HUES6 (cell line): ENCODE measurements at regions not wholly inside any gene's neighbourhood (a gene's known extent, or its start where the extent isn't known, plus 50 kb on each side); places are given as distances from the start of the nearest gene placed in this dataset.

Experiments used
- H3K27ac ChIP-seq: 2 replicates; pipeline ENCODE4 v1.7.0; 2013; ENCODE audit warnings: low read depth, mild to moderate bottlenecking, low read length, inconsistent platforms
- H3K27me3 ChIP-seq: 2 replicates; pipeline ENCODE4 v1.6.1; 2013; ENCODE audit warnings: low read length; ENCODE audit not compliant: control insufficient read depth, insufficient read depth
- H3K36me3 ChIP-seq: 2 replicates; pipeline ENCODE4 v1.6.1; 2013; ENCODE audit warnings: low read length; ENCODE audit not compliant: control insufficient read depth, insufficient read depth
- H3K4me1 ChIP-seq: 2 replicates; pipeline ENCODE4 v1.6.1; 2013; ENCODE audit warnings: low read length; ENCODE audit not compliant: control insufficient read depth, insufficient read depth
- H3K4me3 ChIP-seq: 2 replicates; pipeline ENCODE4 v1.5.1; 2013; ENCODE audit warnings: low read depth, low read length
- H3K9ac ChIP-seq: one replicate; pipeline ENCODE4 v1.6.1; 2013; ENCODE audit warnings: mild to moderate bottlenecking, low read length
- H3K9me3 ChIP-seq: 2 replicates; pipeline ENCODE4 v1.6.1; 2013; ENCODE audit warnings: low read depth, low read length; ENCODE audit not compliant: control insufficient read depth, insufficient read depth

GRCh38 chr16:5333991-5334390 lies 236.4 kb upstream of the EEF2KMT start:
- Histone ChIP-seq H3K4me3 (no peak overlapping the region), H3K9me3 (peaks cover 17% of the 10 kb centered on the region), H3K27ac (no peak overlapping the region), H3K4me1 (no peaks in the 10 kb centered on the region), H3K9ac (no peak overlapping the region), H3K27me3 (no peaks in the 10 kb centered on the region), H3K36me3 (no peaks in the 10 kb centered on the region)

DNA sequence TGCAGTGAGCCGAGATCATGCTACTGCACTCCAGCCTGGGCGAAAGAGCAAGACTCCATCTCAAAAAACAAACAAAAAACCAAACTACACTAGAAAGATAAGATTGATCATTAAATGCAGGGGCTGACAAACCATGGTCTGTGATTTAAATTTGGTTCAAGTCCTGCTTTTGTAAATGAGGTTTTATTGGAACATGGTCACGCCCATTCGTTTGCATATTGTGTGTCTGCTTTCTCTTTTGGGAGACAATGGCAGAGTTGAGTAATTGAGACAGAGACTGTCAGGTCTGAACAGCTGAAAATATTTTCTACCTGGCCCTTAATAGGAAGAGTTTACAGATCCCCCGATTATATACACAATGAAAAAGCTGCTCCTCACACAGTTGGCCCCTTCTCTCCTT lies 235.5 kb upstream of the EEF2KMT start:
- Histone ChIP-seq H3K4me3 (no peak overlapping the region), H3K9me3 (peaks cover 17% of the 10 kb centered on the region), H3K4me1 (no peaks in the 10 kb centered on the region), H3K27me3 (no peaks in the 10 kb centered on the region), H3K27ac (no peak overlapping the region), H3K9ac (no peak overlapping the region), H3K36me3 (no peaks in the 10 kb centered on the region)

DNA sequence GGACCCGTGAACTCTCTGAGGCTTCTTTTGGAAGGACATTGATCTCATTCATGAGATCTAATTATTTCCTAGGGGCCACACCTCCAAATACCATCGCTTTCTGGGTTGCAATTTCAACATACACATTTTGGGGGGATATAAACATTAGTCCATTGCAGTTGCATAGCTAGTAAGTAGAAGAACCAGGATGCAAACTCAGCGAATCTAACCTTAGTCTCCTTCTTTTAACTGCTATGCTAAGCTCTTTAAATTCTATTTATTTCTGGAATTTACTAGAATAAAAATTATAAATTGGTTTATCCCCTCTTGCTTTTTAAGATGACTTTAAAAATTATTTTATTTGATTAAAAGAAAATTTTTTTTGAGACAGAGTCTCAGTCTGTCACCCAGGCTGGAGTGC lies 232.5 kb upstream of the EEF2KMT start:
- Histone ChIP-seq H3K9ac (no peak overlapping the region), H3K4me3 (no peak overlapping the region), H3K27me3 (no peaks in the 10 kb centered on the region), H3K4me1 (no peaks in the 10 kb centered on the region), H3K9me3 (peaks cover 22% of the 10 kb centered on the region), H3K27ac (no peak overlapping the region), H3K36me3 (no peaks in the 10 kb centered on the region)

DNA sequence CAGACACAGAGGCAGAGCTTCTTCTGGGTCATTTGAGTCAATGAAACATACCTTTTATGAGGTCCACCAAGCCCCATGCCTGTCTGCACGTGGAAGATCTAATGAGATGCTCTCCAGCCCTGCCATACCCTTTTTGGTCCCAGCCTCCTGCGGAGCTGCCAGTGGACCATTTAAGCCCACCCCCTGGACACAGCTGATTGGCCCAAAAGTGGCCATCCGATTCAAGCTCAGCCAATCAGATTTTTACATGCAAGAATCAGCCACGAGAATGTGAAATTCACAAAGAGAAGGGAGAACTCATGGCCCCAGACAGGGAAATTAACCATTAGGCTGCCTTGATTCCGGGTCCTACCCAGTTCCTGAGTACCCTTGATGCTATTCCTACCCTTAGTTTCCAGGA lies 231.0 kb upstream of the EEF2KMT start:
- Histone ChIP-seq H3K36me3 (no peaks in the 10 kb centered on the region), H3K4me1 (peaks cover 4% of the 10 kb centered on the region), H3K27me3 (no peaks in the 10 kb centered on the region), H3K9me3 (peaks cover 18% of the 10 kb centered on the region), H3K4me3 (no peak overlapping the region), H3K9ac (no peak overlapping the region), H3K27ac (no peak overlapping the region)

GRCh38 chr16:5326395-5326794 lies 228.8 kb upstream of the EEF2KMT start:
- Histone ChIP-seq H3K4me1 (peaks cover 14% of the 10 kb centered on the region), H3K4me3 (no peak overlapping the region), H3K27me3 (no peaks in the 10 kb centered on the region), H3K9ac (no peak overlapping the region), H3K9me3 (peaks cover 11% of the 10 kb centered on the region), H3K36me3 (no peaks in the 10 kb centered on the region), H3K27ac (no peak overlapping the region)

DNA sequence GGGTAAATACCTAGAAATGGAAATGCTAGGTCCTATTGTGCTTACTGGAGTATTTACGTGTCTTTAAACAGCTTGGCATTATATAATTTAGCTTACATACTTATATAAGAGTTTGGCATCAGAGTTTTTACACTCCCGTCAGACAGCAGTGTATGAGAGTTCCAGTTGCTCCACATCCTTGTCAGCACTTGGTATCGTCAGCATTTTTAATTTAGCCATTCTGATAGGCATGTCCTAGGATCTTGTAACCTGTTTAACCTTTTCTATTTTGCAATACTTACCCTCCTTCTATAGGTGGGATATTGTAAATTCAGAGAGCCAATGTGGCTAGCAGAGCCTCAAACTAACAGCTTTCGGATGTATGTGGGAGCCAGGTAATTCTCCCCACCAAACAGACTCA lies 228.3 kb upstream of the EEF2KMT start:
- no peak overlapping the region for H3K27ac ChIP-seq
- no peaks in the 10 kb centered on the region for H3K27me3 ChIP-seq
- peaks cover 14% of the 10 kb centered on the region for H3K4me1 ChIP-seq
- H3K9me3 ChIP-seq, result peaks cover 6% of the 10 kb centered on the region
- no peak overlapping the region for H3K4me3 ChIP-seq
- no peak overlapping the region for H3K9ac ChIP-seq
- H3K36me3 ChIP-seq, result no peaks in the 10 kb centered on the region

DNA sequence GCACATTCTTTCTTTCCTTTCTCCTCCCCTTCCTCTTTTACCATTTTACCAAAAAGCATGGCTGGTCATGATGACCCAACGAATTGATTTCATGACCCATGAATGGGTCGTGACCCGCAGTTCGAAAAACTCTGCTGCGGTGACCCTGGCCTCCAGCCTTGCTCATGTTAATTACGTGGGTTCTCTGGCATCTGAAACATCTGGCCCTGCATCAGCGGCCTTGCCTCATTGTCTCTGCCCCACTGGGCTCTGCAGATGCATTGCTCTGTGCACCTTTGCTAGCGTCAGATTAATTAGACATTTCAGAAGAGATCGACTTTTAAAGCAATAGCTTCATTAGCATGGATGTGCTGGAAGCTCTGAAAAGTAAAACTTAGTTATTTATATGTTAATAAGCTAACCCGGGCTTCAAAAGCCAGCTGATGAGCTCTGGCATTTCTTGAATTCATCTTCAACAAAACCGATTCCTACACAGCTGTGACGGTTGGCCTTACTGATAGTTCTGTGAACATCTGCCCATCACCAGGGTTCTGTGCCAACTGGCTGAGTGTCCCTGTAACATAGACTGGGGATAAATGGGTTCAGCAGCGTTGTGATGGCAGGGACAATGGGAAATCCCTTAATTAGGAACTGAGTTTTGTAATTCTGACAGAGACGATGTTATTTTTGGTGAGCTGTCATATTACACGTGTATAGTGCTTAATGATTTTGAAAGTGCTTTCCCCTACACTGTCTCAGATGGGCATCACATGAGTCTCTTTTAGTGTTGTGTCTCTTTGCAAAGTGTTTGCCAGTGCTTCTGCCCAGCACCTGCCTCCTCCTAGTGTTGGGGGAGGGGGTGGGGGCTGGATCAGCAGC lies 225.9 kb upstream of the EEF2KMT start:
- H3K4me3 ChIP-seq, result no peak overlapping the region
- H3K27ac ChIP-seq, result no peak overlapping the region
- no peaks in the 10 kb centered on the region for H3K36me3 ChIP-seq
- peaks cover 5% of the 10 kb centered on the region; the same call in 1 of the 2 replicates for H3K9me3 ChIP-seq
- H3K4me1 ChIP-seq, result peaks cover 14% of the 10 kb centered on the region
- no peaks in the 10 kb centered on the region for H3K27me3 ChIP-seq
- no peak overlapping the region for H3K9ac ChIP-seq

DNA sequence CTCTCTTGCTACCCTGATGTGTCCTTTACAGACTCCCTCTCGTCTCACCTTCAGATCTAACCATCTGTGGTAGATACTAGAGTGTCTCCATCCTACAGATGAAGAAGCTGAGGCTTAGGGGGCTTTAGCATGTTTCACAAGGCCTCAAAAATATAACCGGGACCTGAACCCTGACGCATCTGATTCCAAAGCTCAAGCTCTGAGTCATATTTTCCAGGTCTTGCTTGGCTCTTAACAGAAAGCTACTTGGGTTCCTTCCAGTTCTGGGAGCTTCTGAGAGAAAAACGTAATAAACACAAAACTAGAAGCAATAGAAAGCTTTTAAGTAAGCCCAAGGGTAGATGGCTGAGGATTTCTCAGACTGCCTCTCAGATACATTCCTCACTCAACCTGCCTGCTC lies 224.3 kb upstream of the EEF2KMT start:
- Histone ChIP-seq H3K4me3 (no peak overlapping the region), H3K27me3 (no peaks in the 10 kb centered on the region), H3K36me3 (no peaks in the 10 kb centered on the region), H3K27ac (no peak overlapping the region), H3K4me1 (peaks cover 14% of the 10 kb centered on the region), H3K9me3 (peaks cover 5% of the 10 kb centered on the region; the same call in 1 of the 2 replicates), H3K9ac (no peak overlapping the region)

GRCh38 chr16:5319799-5320198 lies 222.2 kb upstream of the EEF2KMT start:
- no peak overlapping the region for H3K4me3 ChIP-seq
- no peak overlapping the region for H3K27ac ChIP-seq
- H3K9ac ChIP-seq, result no peak overlapping the region
- H3K9me3 ChIP-seq, result no peaks in the 10 kb centered on the region
- H3K27me3 ChIP-seq, result no peaks in the 10 kb centered on the region
- no peaks in the 10 kb centered on the region for H3K36me3 ChIP-seq
- peaks cover 14% of the 10 kb centered on the region for H3K4me1 ChIP-seq

- no peaks in the 10 kb centered on the region for H3K9me3 ChIP-seq
- no peak overlapping the region for H3K4me3 ChIP-seq
- H3K9ac ChIP-seq, result no peak overlapping the region
- H3K36me3 ChIP-seq, result no peaks in the 10 kb centered on the region
- no peaks in the 10 kb centered on the region for H3K27me3 ChIP-seq
- no peaks in the 10 kb centered on the region for H3K4me1 ChIP-seq
- no peak overlapping the region for H3K27ac ChIP-seq
Measured at GRCh38 chr16:5315914-5316313, 218.3 kb upstream of the EEF2KMT start.

- Histone ChIP-seq H3K36me3 (no peaks in the 10 kb centered on the region), H3K9ac (no peak overlapping the region), H3K4me1 (no peaks in the 10 kb centered on the region), H3K27me3 (no peaks in the 10 kb centered on the region), H3K9me3 (no peaks in the 10 kb centered on the region), H3K27ac (no peak overlapping the region), H3K4me3 (no peak overlapping the region)
Measured at GRCh38 chr16:5314377-5314776, 216.8 kb upstream of the EEF2KMT start.
